Stimulated activated naive B cell treated with anti-CD40 and anti-IgM and Interleukin-4, amounts not matched to agents 10 μg/mL and 1 μg/mL and 100 μg/mL, for 72 hours (primary cell): ENCODE measurements at regions not wholly inside any gene's neighbourhood (a gene's known extent, or its start where the extent isn't known, plus 50 kb on each side); places are given as distances from the start of the nearest gene placed in this dataset.

Experiments
- ATAC-seq, 2 donors: fragments of 150-1000 bp; cut with Tn5 transposase; replicated peaks; 2 replicates each; pipeline ENCODE4 v1.10.0; 2021; ENCODE audit warnings: moderate library complexity in 1 of 2
- DNase-seq: peaks from one replicate; pipeline ENCODE4 v3.0.0; 2021
- H3K27ac Mint-ChIP-seq: one replicate; pipeline ENCODE4 v1.8.0; 2022; ENCODE audit warnings: mild to moderate bottlenecking, mixed read lengths
- H3K27me3 Mint-ChIP-seq, 2 donors: one replicate each; pipeline ENCODE4 v1.8.0; 2022; ENCODE audit warnings: mixed read lengths in 2 of 2
- H3K36me3 Mint-ChIP-seq, 2 donors: one replicate each; pipeline ENCODE4 v1.8.0; 2022; ENCODE audit warnings: mixed read lengths in 2 of 2, mild to moderate bottlenecking in 1 of 2
- H3K4me1 Mint-ChIP-seq, 2 donors: one replicate each; pipeline ENCODE4 v1.8.0; 2022; ENCODE audit warnings: mixed read lengths in 2 of 2, mild to moderate bottlenecking in 1 of 2
- H3K4me3 Mint-ChIP-seq, 2 donors: one replicate each; pipeline ENCODE4 v1.8.0; 2022; ENCODE audit warnings: mild to moderate bottlenecking in 2 of 2, mixed read lengths in 2 of 2, moderate library complexity in 1 of 2
- H3K9me3 Mint-ChIP-seq, 2 donors: one replicate each; pipeline ENCODE4 v1.8.0; 2022; ENCODE audit warnings: mixed read lengths in 2 of 2, mild to moderate bottlenecking in 1 of 2

- H3K9me3 Mint-ChIP-seq: no peaks in the 10 kb centered on the region
- no peaks in the 10 kb centered on the region for H3K36me3 Mint-ChIP-seq
- DNase-seq (no peak), ATAC-seq (no peak)
- peaks cover 0 to 3% of the 10 kb centered on the region in 2 donors for H3K27me3 Mint-ChIP-seq
- H3K27ac Mint-ChIP-seq: no peak overlapping the region
- no peak overlapping the region for H3K4me3 Mint-ChIP-seq
- H3K4me1 Mint-ChIP-seq: no peaks in the 10 kb centered on the region
These were observed 856.3 kb downstream of the RPA4 start for GRCh38 chrX:97740044-97740443.

GRCh38 chrX:97740886-97741285, 857.2 kb downstream of the RPA4 start:
- no peak for ATAC-seq
- H3K4me1 Mint-ChIP-seq: no peaks in the 10 kb centered on the region
- H3K27ac Mint-ChIP-seq: no peak overlapping the region
- no peak overlapping the region for H3K4me3 Mint-ChIP-seq
- DNase-seq: no peak
- peaks cover 0 to 6% of the 10 kb centered on the region in 2 donors for H3K27me3 Mint-ChIP-seq
- H3K36me3 Mint-ChIP-seq: no peaks in the 10 kb centered on the region
- H3K9me3 Mint-ChIP-seq: no peaks in the 10 kb centered on the region

- Mint-ChIP-seq H3K9me3 (peaks cover 0 to 5% of the 10 kb centered on the region in 2 donors), H3K27me3 (peaks cover 0 to 6% of the 10 kb centered on the region in 2 donors), H3K4me3 (no peak overlapping the region), H3K4me1 (no peaks in the 10 kb centered on the region), H3K27ac (no peak overlapping the region), H3K36me3 (no peaks in the 10 kb centered on the region)
- no peak for DNase-seq
- ATAC-seq: peak in 1 of 2 donors; percentile 22
These were observed 859.3 kb downstream of the RPA4 start for GRCh38 chrX:97743014-97743413.

GRCh38 chrX:97747346-97747745, 863.6 kb downstream of the RPA4 start:
- DNase-seq (no peak), ATAC-seq (no peak)
- Mint-ChIP-seq H3K4me1 (no peaks in the 10 kb centered on the region), H3K27ac (no peak overlapping the region), H3K36me3 (no peaks in the 10 kb centered on the region), H3K27me3 (peaks cover 0 to 6% of the 10 kb centered on the region in 2 donors), H3K9me3 (peaks cover 0 to 5% of the 10 kb centered on the region in 2 donors), H3K4me3 (no peak overlapping the region)

GRCh38 chrX:97751016-97751415, 867.3 kb downstream of the RPA4 start:
- H3K9me3 Mint-ChIP-seq: peaks cover 0 to 5% of the 10 kb centered on the region in 2 donors
- H3K27ac Mint-ChIP-seq: no peak overlapping the region
- no peaks in the 10 kb centered on the region for H3K27me3 Mint-ChIP-seq
- H3K36me3 Mint-ChIP-seq: no peaks in the 10 kb centered on the region
- H3K4me1 Mint-ChIP-seq: no peaks in the 10 kb centered on the region
- DNase-seq (no peak), ATAC-seq (no peak)
- H3K4me3 Mint-ChIP-seq: no peak overlapping the region

- Mint-ChIP-seq H3K27ac (no peak overlapping the region), H3K9me3 (peaks cover 0 to 2% of the 10 kb centered on the region in 2 donors), H3K4me3 (no peak overlapping the region), H3K27me3 (no peaks in the 10 kb centered on the region), H3K4me1 (no peaks in the 10 kb centered on the region), H3K36me3 (no peaks in the 10 kb centered on the region)
- DNase-seq (no peak), ATAC-seq (no peak)
These were observed 868.0 kb downstream of the RPA4 start for GRCh38 chrX:97751735-97752134.

GRCh38 chrX:97756879-97757278, 873.2 kb downstream of the RPA4 start:
- Mint-ChIP-seq H3K36me3 (no peaks in the 10 kb centered on the region), H3K9me3 (peaks cover 0 to 2% of the 10 kb centered on the region in 2 donors), H3K27ac (no peak overlapping the region), H3K4me1 (no peaks in the 10 kb centered on the region), H3K27me3 (no peaks in the 10 kb centered on the region), H3K4me3 (no peak overlapping the region)
- DNase-seq (no peak), ATAC-seq (no peak)

- no peaks in the 10 kb centered on the region for H3K36me3 Mint-ChIP-seq
- no peaks in the 10 kb centered on the region for H3K4me1 Mint-ChIP-seq
- H3K27me3 Mint-ChIP-seq: peaks cover 0 to 5% of the 10 kb centered on the region in 2 donors
- ATAC-seq (no peak), DNase-seq (no peak)
- H3K4me3 Mint-ChIP-seq: no peak overlapping the region
- H3K9me3 Mint-ChIP-seq: peaks cover 0 to 2% of the 10 kb centered on the region in 2 donors
- no peak overlapping the region for H3K27ac Mint-ChIP-seq
These were observed 879.7 kb downstream of the RPA4 start for GRCh38 chrX:97763391-97763790.

- H3K36me3 Mint-ChIP-seq: no peaks in the 10 kb centered on the region
- peaks cover 0 to 5% of the 10 kb centered on the region in 2 donors for H3K27me3 Mint-ChIP-seq
- no peak for ATAC-seq
- DNase-seq: no peak
- no peak overlapping the region for H3K27ac Mint-ChIP-seq
- H3K9me3 Mint-ChIP-seq: peaks cover 0 to under 1% of the 10 kb centered on the region in 2 donors
- no peak overlapping the region for H3K4me3 Mint-ChIP-seq
- H3K4me1 Mint-ChIP-seq: no peaks in the 10 kb centered on the region
These were observed 880.3 kb downstream of the RPA4 start for GRCh38 chrX:97763981-97764380.

- H3K27ac Mint-ChIP-seq: no peak overlapping the region
- DNase-seq (no peak), ATAC-seq (no peak)
- H3K4me3 Mint-ChIP-seq: no peak overlapping the region
- H3K36me3 Mint-ChIP-seq: no peaks in the 10 kb centered on the region
- H3K27me3 Mint-ChIP-seq: peaks cover 0 to 5% of the 10 kb centered on the region in 2 donors
- H3K9me3 Mint-ChIP-seq: no peaks in the 10 kb centered on the region
- no peaks in the 10 kb centered on the region for H3K4me1 Mint-ChIP-seq
These were observed 882.9 kb downstream of the RPA4 start for GRCh38 chrX:97766501-97767095.

GRCh38 chrX:97787311-97787710, 903.6 kb downstream of the RPA4 start:
- Mint-ChIP-seq H3K9me3 (peaks cover 0 to 2% of the 10 kb centered on the region in 2 donors), H3K36me3 (no peaks in the 10 kb centered on the region), H3K4me3 (no peak overlapping the region), H3K27ac (no peak overlapping the region), H3K27me3 (no peaks in the 10 kb centered on the region), H3K4me1 (no peaks in the 10 kb centered on the region)
- ATAC-seq (no peak), DNase-seq (no peak)

- no peaks in the 10 kb centered on the region for H3K27me3 Mint-ChIP-seq
- H3K27ac Mint-ChIP-seq: no peak overlapping the region
These were observed 904.1 kb downstream of the RPA4 start for GRCh38 chrX:97787849-97788248.

GRCh38 chrX:97790850-97791249, 907.1 kb downstream of the RPA4 start:
- no peak overlapping the region for H3K27ac Mint-ChIP-seq
- H3K4me1 Mint-ChIP-seq: no peaks in the 10 kb centered on the region
- ATAC-seq: no peak

More at GRCh38 chrX:97787849-97788248, 904.1 kb downstream of the RPA4 start:
- Mint-ChIP-seq H3K4me1 (no peaks in the 10 kb centered on the region), H3K36me3 (no peaks in the 10 kb centered on the region), H3K9me3 (peaks cover 0 to 2% of the 10 kb centered on the region in 2 donors), H3K4me3 (no peak overlapping the region)
- ATAC-seq (peak; percentile 41 to 80), DNase-seq (no peak)

GRCh38 chrX:97797076-97797475, 913.4 kb downstream of the RPA4 start:
- H3K36me3 Mint-ChIP-seq: no peaks in the 10 kb centered on the region
- no peaks in the 10 kb centered on the region for H3K9me3 Mint-ChIP-seq
- H3K4me1 Mint-ChIP-seq: no peaks in the 10 kb centered on the region
- ATAC-seq (no peak), DNase-seq (no peak)
- H3K27me3 Mint-ChIP-seq: no peaks in the 10 kb centered on the region
- no peak overlapping the region for H3K4me3 Mint-ChIP-seq
- H3K27ac Mint-ChIP-seq: no peak overlapping the region

More at GRCh38 chrX:97790850-97791249, 907.1 kb downstream of the RPA4 start:
- DNase-seq: no peak
- no peaks in the 10 kb centered on the region for H3K27me3 Mint-ChIP-seq
- H3K9me3 Mint-ChIP-seq: peaks cover 0 to 2% of the 10 kb centered on the region in 2 donors
- no peak overlapping the region for H3K4me3 Mint-ChIP-seq
- no peaks in the 10 kb centered on the region for H3K36me3 Mint-ChIP-seq

- DNase-seq: no peak
- ATAC-seq: no peak
- Mint-ChIP-seq H3K4me3 (no peak overlapping the region), H3K27me3 (no peaks in the 10 kb centered on the region), H3K4me1 (no peaks in the 10 kb centered on the region), H3K36me3 (no peaks in the 10 kb centered on the region), H3K9me3 (peaks cover 2 to 4% of the 10 kb centered on the region in 2 donors), H3K27ac (no peak overlapping the region)
These were observed 922.5 kb downstream of the RPA4 start for GRCh38 chrX:97806238-97806637.
